K562 (cell line): ENCODE measurements at regions not wholly inside any gene's neighbourhood (a gene's known extent, or its start where the extent isn't known, plus 50 kb on each side); places are given as distances from the start of the nearest gene placed in this dataset.

Experiments used
- ATAC-seq: fragments of 200-7000 bp; cut with Tn5 transposase; 3 replicates; pipeline ENCODE4 v1.9.1; 2020; ENCODE audit warnings: moderate library complexity
- BruUV-seq: library from RNA; stranded (reverse); fragments of 400-500 nt; replicated peaks from 2 replicates; lab custom pipeline; 2021; lab: Mats Ljungman, UMichigan
- CTCF ChIA-PET: fragments of 300-600 bp; formaldehyde crosslinking; extraction: SDS; loops from one replicate; lab custom pipeline; 2021; ENCODE audit warnings: low intra/inter-chr PET ratio; lab: Yijun Ruan, JAX
- POLR2A ChIA-PET: fragments of 300-600, 350-650 bp; sonication (Branson Sonifier 250); formaldehyde crosslinking; extraction: SDS; loops from one replicate; lab custom pipeline; 2021; ENCODE audit warnings: antibody characterized with exemption, inconsistent platforms; lab: Yijun Ruan, JAX
- DNase-seq, 4 experiments: peaks; one replicate each; pipeline versions ENCODE4 v3.0.0 to v3.0.0-alpha.2; 2011 to 2018; ENCODE audit warnings: low spot score in 3 of 4, mixed read lengths in 3 of 4; ENCODE audit errors: extremely low read depth in 1 of 4
- FAIRE-seq: peaks from 2 replicates; lab custom pipeline; 2011; peaks lifted over from hg19 to GRCh38; lab: Jason Lieb, UNC
- H2AFZ ChIP-seq: 2 replicates; pipeline ENCODE4 v1.6.0; 2011; ENCODE audit warnings: low read depth, low read length, control low read depth, inconsistent platforms
- H3K27ac ChIP-seq: fragments of 200-600 bp; 3 replicates; pipeline ENCODE4 v1.8.0; 2011; ENCODE audit warnings: low read depth, mild to moderate bottlenecking, control low read depth, inconsistent platforms, low read length, moderate library complexity, mixed read lengths; ENCODE audit errors: extremely low read depth
- H3K27me3 ChIP-seq, 2 experiments: fragments of 300-600 bp in 1 of 2; 2 replicates in 1 of 2; 3 replicates in 1 of 2; pipeline versions ENCODE4 v1.6.0 to v1.8.0; 2011; ENCODE audit warnings: inconsistent platforms in 2 of 2, low read length in 2 of 2, mild to moderate bottlenecking in 1 of 2, mixed read lengths in 1 of 2, moderate library complexity in 1 of 2; ENCODE audit not compliant: control insufficient read depth in 2 of 2, insufficient read depth in 2 of 2
- H3K36me3 ChIP-seq: fragments of 300-600 bp; 3 replicates; pipeline ENCODE4 v1.8.0; 2011; ENCODE audit warnings: mild to moderate bottlenecking, low read length, inconsistent platforms; ENCODE audit not compliant: control insufficient read depth, insufficient read depth
- H3K4me1 ChIP-seq, 2 experiments: fragments of 200-600 bp in 1 of 2; replicated peaks in 1 of 2; 2 replicates in 1 of 2; 3 replicates in 1 of 2; pipeline versions ENCODE4 v1.5.1 to v1.8.0; 2011; ENCODE audit warnings: inconsistent platforms in 2 of 2, low read length in 2 of 2, mild to moderate bottlenecking in 1 of 2, mixed read lengths in 1 of 2, moderate library complexity in 1 of 2; ENCODE audit not compliant: control insufficient read depth in 2 of 2, insufficient read depth in 2 of 2
- H3K4me2 ChIP-seq: 2 replicates; pipeline ENCODE4 v1.6.1; 2011; ENCODE audit warnings: low read length, control low read depth, inconsistent platforms, mixed read lengths; ENCODE audit not compliant: insufficient read depth
- H3K4me3 ChIP-seq: fragments of 200-600 bp; sonication (generic), shearing (Covaris generic); 2 replicates; pipeline ENCODE4 v1.5.1; 2016; ENCODE audit warnings: control low read depth, inconsistent platforms
- H3K79me2 ChIP-seq: fragments of 200-600 bp; 3 replicates; pipeline ENCODE4 v1.8.0; 2011; ENCODE audit warnings: low read length, inconsistent platforms; ENCODE audit not compliant: control insufficient read depth, insufficient read depth
- H3K9ac ChIP-seq, 2 experiments: 2 replicates each; pipeline versions ENCODE4 v1.6.0 to v1.6.1; 2011; ENCODE audit warnings: low read depth in 2 of 2, low read length in 2 of 2, control low read depth in 1 of 2, inconsistent platforms in 1 of 2, mild to moderate bottlenecking in 1 of 2, mixed read lengths in 1 of 2; ENCODE audit not compliant: insufficient read depth in 1 of 2
- H3K9me1 ChIP-seq: one replicate; pipeline ENCODE4 v1.6.0; 2011; ENCODE audit warnings: inconsistent platforms, mild to moderate bottlenecking, low read length, moderate library complexity; ENCODE audit not compliant: control insufficient read depth, insufficient read depth
- H3K9me3 ChIP-seq: replicated peaks from 2 replicates; pipeline ENCODE4 v1.5.1; 2011; ENCODE audit warnings: low read depth, low read length, inconsistent platforms; ENCODE audit not compliant: control insufficient read depth, insufficient read depth
- H4K20me1 ChIP-seq: replicated peaks from 2 replicates; pipeline ENCODE4 v1.6.1; 2011; ENCODE audit warnings: low read length, inconsistent platforms, mixed read lengths; ENCODE audit not compliant: control insufficient read depth, insufficient read depth
- ARNT ChIP-seq, 2 experiments: fragments of 450-650 bp; IDR thresholded peaks; 2 replicates each; pipeline ENCODE4 v1.6.1; 2016; ENCODE audit warnings: mild to moderate bottlenecking in 1 of 2
- FOS ChIP-seq: IDR thresholded peaks from 3 replicates; pipeline ENCODE4 v1.6.1; 2011; ENCODE audit not compliant: insufficient read length; ENCODE audit errors: extremely low read depth
- TAF9B ChIP-seq: fragments of 450-650 bp; IDR thresholded peaks from 2 replicates; pipeline ENCODE4 v1.6.1; 2018; ENCODE audit warnings: mild to moderate bottlenecking; ENCODE audit not compliant: partially characterized antibody
- TGIF2 ChIP-seq: sonication (generic); formaldehyde crosslinking; IDR thresholded peaks from 2 replicates; pipeline ENCODE4 v1.8.1; 2022; ENCODE audit warnings: mild to moderate bottlenecking, missing genetic modification reagents, moderate library complexity
- YBX1 ChIP-seq: fragments of 450-650 bp; IDR thresholded peaks from 2 replicates; pipeline ENCODE4 v1.7.1; 2016; ENCODE audit warnings: mild to moderate bottlenecking
- WGBS: fragments of 100-300 bp; shearing (Covaris generic); methylation state at CpG from one replicate; pipeline ENCODE4 v1.1.6; 2016; ENCODE audit warnings: low coverage, mixed read lengths; ENCODE audit not compliant: insufficient coverage; ENCODE audit errors: missing lambda C conversion rate; 5-methylcytosine and 5-hydroxymethylcytosine counted together
- in situ Hi-C: fragments of 300-500 bp; cut with MboI; formaldehyde crosslinking; loops from 4 replicates; pipeline ENCODE4 v1.15.0; 2018; ENCODE audit warnings: inconsistent platforms, mixed read lengths
- intact Hi-C: fragments of 100-400 bp; cut with micrococcal nuclease; formaldehyde crosslinking; loops from 2 replicates; pipeline ENCODE4 v1.14.2; 2022
- TF ChIP-seq, protein P1 (sequence below), 2 experiments: fragments of 150-350 bp in 1 of 2; IDR thresholded peaks; 2 replicates each; pipeline ENCODE4 v1.6.1; 2012 to 2016; ENCODE audit warnings: low read depth in 2 of 2, low read length in 2 of 2, mild to moderate bottlenecking in 1 of 2, moderate library complexity in 1 of 2
- TF ChIP-seq, protein P2 (sequence below): fragments of 450-650 bp; formaldehyde crosslinking; IDR thresholded peaks from 2 replicates; pipeline ENCODE4 v1.4.0; 2022; ENCODE audit warnings: missing genetic modification characterization
- TF ChIP-seq, protein P3 (sequence below), 2 experiments: IDR thresholded peaks; 2 replicates each; pipeline ENCODE4 v1.6.1; 2012; ENCODE audit warnings: improper control_type of control experiment in 2 of 2, low read depth in 2 of 2, low read length in 2 of 2, borderline replicate concordance in 1 of 2
- TF ChIP-seq, protein P4 (sequence below): fragments of 250-450 bp; sonication (Bioruptor Pico); IDR thresholded peaks from 2 replicates; pipeline ENCODE4 v1.4.0; 2020

DNA sequence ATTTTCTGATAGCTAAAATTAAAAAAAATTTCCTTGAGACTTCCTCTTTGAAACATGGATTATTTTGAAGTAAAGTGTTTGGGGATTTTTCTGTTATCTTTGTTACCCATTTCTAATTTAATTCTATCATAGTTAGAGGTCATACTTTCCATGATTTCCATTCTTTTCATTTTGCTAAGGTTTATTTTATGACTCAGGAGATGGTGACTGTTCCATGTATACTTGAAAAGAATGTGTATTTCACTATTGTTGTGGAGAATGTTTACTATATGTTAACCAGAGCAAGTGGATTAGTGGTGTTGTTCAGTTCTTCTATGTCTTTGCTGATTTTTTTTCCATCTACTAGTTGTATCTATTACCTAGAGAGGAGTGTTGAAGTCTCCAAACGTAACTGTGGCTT is 250.5 kb upstream of the PELI2 start:
- BruUV-seq = no TSS peak
- Histone ChIP-seq H2AFZ (no peak overlapping the region), H3K4me3 (no peak overlapping the region), H3K4me1 (no peaks in the 10 kb centered on the region; a peak in 1 of 5 replicates), H3K4me2 (no peak overlapping the region), H3K27me3 (peaks cover 0 to 5% of the 10 kb centered on the region in 2 experiments; a peak in 1 of 5 replicates), H3K79me2 (no peaks in the 10 kb centered on the region), H3K27ac (no peak overlapping the region), H4K20me1 (no peaks in the 10 kb centered on the region), H3K9me1 (no peaks in the 10 kb centered on the region), H3K9ac (no peak overlapping the region), H3K9me3 (no peaks in the 10 kb centered on the region), H3K36me3 (no peaks in the 10 kb centered on the region)
- 0% methylated on average over 1 of the region's 1 CpG for WGBS
- FAIRE-seq (no peak), ATAC-seq (no peak), DNase-seq (no peak)
- CTCF ChIA-PET = no interaction called here
- in situ Hi-C loops (no loop called here), intact Hi-C loops (loop anchor here (5.0 kb wide), 4 partner anchors 135 to 600 kb away; no protein-coding TSS in a partner anchor)
- POLR2A ChIA-PET = no interaction called here
- TF ChIP-seq, protein P1, sequence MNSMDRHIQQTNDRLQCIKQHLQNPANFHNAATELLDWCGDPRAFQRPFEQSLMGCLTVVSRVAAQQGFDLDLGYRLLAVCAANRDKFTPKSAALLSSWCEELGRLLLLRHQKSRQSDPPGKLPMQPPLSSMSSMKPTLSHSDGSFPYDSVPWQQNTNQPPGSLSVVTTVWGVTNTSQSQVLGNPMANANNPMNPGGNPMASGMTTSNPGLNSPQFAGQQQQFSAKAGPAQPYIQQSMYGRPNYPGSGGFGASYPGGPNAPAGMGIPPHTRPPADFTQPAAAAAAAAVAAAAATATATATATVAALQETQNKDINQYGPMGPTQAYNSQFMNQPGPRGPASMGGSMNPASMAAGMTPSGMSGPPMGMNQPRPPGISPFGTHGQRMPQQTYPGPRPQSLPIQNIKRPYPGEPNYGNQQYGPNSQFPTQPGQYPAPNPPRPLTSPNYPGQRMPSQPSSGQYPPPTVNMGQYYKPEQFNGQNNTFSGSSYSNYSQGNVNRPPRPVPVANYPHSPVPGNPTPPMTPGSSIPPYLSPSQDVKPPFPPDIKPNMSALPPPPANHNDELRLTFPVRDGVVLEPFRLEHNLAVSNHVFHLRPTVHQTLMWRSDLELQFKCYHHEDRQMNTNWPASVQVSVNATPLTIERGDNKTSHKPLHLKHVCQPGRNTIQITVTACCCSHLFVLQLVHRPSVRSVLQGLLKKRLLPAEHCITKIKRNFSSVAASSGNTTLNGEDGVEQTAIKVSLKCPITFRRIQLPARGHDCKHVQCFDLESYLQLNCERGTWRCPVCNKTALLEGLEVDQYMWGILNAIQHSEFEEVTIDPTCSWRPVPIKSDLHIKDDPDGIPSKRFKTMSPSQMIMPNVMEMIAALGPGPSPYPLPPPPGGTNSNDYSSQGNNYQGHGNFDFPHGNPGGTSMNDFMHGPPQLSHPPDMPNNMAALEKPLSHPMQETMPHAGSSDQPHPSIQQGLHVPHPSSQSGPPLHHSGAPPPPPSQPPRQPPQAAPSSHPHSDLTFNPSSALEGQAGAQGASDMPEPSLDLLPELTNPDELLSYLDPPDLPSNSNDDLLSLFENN (IDR thresholded peaks at IDR 0.05; ENCODE audit: low read depth in 2 of 2, low read length in 2 of 2) = no peak
- TF ChIP-seq TAF9B (no peak), ARNT (IDR thresholded peaks at IDR 0.05) (no peak), YBX1 (no peak), TGIF2 (CRISPR knock-in tag) (no peak), FOS (no peak)
- TF ChIP-seq, protein P2, sequence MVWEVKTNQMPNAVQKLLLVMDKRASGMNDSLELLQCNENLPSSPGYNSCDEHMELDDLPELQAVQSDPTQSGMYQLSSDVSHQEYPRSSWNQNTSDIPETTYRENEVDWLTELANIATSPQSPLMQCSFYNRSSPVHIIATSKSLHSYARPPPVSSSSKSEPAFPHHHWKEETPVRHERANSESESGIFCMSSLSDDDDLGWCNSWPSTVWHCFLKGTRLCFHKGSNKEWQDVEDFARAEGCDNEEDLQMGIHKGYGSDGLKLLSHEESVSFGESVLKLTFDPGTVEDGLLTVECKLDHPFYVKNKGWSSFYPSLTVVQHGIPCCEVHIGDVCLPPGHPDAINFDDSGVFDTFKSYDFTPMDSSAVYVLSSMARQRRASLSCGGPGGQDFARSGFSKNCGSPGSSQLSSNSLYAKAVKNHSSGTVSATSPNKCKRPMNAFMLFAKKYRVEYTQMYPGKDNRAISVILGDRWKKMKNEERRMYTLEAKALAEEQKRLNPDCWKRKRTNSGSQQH (CRISPR knock-in tag) = no peak
- TF ChIP-seq, protein P3, sequence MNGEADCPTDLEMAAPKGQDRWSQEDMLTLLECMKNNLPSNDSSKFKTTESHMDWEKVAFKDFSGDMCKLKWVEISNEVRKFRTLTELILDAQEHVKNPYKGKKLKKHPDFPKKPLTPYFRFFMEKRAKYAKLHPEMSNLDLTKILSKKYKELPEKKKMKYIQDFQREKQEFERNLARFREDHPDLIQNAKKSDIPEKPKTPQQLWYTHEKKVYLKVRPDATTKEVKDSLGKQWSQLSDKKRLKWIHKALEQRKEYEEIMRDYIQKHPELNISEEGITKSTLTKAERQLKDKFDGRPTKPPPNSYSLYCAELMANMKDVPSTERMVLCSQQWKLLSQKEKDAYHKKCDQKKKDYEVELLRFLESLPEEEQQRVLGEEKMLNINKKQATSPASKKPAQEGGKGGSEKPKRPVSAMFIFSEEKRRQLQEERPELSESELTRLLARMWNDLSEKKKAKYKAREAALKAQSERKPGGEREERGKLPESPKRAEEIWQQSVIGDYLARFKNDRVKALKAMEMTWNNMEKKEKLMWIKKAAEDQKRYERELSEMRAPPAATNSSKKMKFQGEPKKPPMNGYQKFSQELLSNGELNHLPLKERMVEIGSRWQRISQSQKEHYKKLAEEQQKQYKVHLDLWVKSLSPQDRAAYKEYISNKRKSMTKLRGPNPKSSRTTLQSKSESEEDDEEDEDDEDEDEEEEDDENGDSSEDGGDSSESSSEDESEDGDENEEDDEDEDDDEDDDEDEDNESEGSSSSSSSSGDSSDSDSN (IDR thresholded peaks at IDR 0.05; ENCODE audit: borderline replicate concordance in 1 of 2, low read depth in 2 of 2, low read length in 2 of 2) = no peak
- TF ChIP-seq, protein P4, sequence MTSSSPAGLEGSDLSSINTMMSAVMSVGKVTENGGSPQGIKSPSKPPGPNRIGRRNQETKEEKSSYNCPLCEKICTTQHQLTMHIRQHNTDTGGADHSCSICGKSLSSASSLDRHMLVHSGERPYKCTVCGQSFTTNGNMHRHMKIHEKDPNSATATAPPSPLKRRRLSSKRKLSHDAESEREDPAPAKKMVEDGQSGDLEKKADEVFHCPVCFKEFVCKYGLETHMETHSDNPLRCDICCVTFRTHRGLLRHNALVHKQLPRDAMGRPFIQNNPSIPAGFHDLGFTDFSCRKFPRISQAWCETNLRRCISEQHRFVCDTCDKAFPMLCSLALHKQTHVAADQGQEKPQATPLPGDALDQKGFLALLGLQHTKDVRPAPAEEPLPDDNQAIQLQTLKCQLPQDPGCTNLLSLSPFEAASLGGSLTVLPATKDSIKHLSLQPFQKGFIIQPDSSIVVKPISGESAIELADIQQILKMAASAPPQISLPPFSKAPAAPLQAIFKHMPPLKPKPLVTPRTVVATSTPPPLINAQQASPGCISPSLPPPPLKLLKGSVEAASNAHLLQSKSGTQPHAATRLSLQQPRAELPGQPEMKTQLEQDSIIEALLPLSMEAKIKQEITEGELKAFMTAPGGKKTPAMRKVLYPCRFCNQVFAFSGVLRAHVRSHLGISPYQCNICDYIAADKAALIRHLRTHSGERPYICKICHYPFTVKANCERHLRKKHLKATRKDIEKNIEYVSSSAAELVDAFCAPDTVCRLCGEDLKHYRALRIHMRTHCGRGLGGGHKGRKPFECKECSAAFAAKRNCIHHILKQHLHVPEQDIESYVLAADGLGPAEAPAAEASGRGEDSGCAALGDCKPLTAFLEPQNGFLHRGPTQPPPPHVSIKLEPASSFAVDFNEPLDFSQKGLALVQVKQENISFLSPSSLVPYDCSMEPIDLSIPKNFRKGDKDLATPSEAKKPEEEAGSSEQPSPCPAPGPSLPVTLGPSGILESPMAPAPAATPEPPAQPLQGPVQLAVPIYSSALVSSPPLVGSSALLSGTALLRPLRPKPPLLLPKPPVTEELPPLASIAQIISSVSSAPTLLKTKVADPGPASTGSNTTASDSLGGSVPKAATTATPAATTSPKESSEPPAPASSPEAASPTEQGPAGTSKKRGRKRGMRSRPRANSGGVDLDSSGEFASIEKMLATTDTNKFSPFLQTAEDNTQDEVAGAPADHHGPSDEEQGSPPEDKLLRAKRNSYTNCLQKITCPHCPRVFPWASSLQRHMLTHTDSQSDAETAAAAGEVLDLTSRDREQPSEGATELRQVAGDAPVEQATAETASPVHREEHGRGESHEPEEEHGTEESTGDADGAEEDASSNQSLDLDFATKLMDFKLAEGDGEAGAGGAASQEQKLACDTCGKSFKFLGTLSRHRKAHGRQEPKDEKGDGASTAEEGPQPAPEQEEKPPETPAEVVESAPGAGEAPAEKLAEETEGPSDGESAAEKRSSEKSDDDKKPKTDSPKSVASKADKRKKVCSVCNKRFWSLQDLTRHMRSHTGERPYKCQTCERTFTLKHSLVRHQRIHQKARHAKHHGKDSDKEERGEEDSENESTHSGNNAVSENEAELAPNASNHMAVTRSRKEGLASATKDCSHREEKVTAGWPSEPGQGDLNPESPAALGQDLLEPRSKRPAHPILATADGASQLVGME (CRISPR knock-in tag) = no peak
